ENCODE measurements at regions not wholly inside any gene's neighbourhood (a gene's known extent, or its start where the extent isn't known, plus 50 kb on each side); places are given as distances from the start of the nearest gene placed in this dataset.

DNA sequence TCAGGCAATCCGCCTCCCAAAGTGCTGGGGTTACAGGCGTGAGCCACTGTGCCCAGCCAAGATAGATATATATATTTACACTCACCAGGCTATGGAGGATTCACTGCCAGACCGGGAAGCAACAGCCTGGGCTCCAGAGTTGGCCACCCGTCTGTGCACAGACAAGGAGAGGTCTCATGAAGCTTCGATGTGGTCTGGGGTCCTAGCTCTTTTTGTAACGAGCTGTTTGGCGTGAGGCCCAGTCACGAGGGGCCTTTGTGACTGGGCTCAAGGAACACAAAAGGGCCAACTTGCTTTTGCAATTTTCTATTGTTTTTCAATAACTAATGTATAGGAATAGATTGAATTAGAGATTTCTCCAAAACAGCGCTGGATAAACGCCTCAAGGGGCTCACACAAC lies 77.6 kb upstream of the EIF5 start:
- DNase-seq: no peak
- Histone ChIP-seq H3K9me3 (ENCODE audit: control insufficient read depth in 1 of 2, low read length in 2 of 2) (no peaks in the 10 kb centered on the region), H3K36me3 (ENCODE audit: insufficient read depth, low read length) (no peaks in the 10 kb centered on the region), H3K4me3 (ENCODE audit: low read length in 2 of 2) (no peak overlapping the region), H3K27me3 (ENCODE audit: insufficient read depth, low read length) (no peaks in the 10 kb centered on the region), H3K27ac (ENCODE audit: low read depth, low read length) (no peak overlapping the region), H3K4me1 (ENCODE audit: insufficient read depth, low read length) (peaks cover 9% of the 10 kb centered on the region)
- Mint-ChIP-seq H3K36me3 (no peaks in the 10 kb centered on the region), H3K27me3 (peaks cover 13 to 18% of the 10 kb centered on the region in 2 donors), H3K4me1 (peaks cover 6 to 9% (median 8%) of the 10 kb centered on the region in 4 donors), H3K27ac (no peak overlapping the region), H3K4me3 (no peak overlapping the region), H3K9me3 (peaks cover 0 to 4% (median under 1%) of the 10 kb centered on the region in 8 donors)
- ChIA-PET POLR2A (ENCODE audit: partially characterized antibody) (no interaction called here), CTCF (ENCODE audit: partially characterized antibody) (no interaction called here)
- intact Hi-C loops (cut with micrococcal nuclease): no loop called here

DNA sequence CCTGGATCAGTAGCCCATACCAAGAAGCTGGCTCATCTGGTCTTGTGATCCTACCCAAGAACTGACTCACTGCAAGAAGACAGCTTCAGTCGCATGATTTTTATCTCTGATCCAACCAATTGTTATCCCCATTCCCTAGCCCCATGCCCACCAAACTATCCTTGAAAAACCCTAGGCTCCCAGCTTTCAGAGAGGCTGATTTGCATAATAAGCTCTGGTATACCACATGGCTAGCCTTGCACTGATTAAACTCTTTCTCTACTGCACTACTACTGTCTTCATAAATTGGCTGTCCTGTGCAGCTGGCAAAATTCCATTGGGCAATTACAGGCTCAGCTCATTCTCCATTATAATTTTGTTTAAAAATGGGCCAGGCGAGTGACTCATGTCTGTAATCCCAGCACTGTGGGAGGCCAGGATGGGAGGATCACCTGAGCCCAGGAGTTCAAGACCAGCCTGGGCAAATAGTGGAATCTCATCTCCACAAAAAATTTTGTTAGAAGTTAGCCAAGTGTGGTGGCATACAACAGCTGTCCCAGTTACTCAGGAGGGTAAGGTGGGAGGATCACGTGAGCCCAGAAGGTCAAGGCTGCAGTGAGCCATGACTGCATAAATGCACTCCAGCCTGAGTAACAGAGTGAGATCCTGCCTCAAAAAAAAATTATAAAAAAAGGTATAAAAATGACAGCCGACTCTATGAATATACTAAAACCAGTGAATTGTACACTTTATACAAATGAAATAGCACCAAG lies 76.7 kb upstream of the EIF5 start:
- Mint-ChIP-seq H3K4me3 (no peak overlapping the region), H3K27ac (no peak overlapping the region), H3K36me3 (no peaks in the 10 kb centered on the region), H3K4me1 (peaks cover 6 to 12% (median 8%) of the 10 kb centered on the region in 4 donors), H3K9me3 (no peaks in the 10 kb centered on the region), H3K27me3 (peaks cover 10 to 12% of the 10 kb centered on the region in 2 donors)
- Histone ChIP-seq H3K36me3 (ENCODE audit: insufficient read depth, low read length) (no peaks in the 10 kb centered on the region), H3K9me3 (ENCODE audit: control insufficient read depth in 1 of 2, low read length in 2 of 2) (no peaks in the 10 kb centered on the region), H3K4me1 (ENCODE audit: insufficient read depth, low read length) (peaks cover 9% of the 10 kb centered on the region), H3K27ac (ENCODE audit: low read depth, low read length) (no peak overlapping the region), H3K27me3 (ENCODE audit: insufficient read depth, low read length) (no peaks in the 10 kb centered on the region), H3K4me3 (ENCODE audit: low read length in 2 of 2) (no peak overlapping the region)
- DNase-seq: no peak
- ChIA-PET POLR2A (ENCODE audit: partially characterized antibody) (no interaction called here), CTCF (ENCODE audit: partially characterized antibody) (no interaction called here)
- intact Hi-C loops (cut with micrococcal nuclease): no loop called here

DNA sequence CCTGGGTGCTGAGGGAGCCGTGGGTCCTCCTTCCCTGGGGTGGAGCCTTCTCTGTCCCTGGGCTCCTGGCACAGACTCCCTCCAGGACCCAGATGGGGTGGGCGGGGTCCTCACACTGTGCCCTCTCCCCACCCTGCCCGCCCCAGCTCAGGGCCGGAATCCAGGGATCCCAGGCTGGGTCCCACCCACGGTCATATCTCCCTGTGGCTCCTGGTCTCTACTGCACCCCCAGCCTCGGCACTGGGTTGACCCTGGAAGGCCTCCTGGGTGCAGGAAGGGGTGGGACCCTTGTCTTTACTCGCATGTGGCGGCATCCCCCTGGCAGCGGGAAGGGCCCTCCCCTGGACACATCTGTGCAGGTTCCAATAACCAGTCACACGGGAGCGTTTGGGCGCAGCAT lies 75.8 kb upstream of the EIF5 start:
- no peak overlapping the region for H3K27ac ChIP-seq (ENCODE audit: low read depth, low read length)
- Mint-ChIP-seq H3K9me3 (no peaks in the 10 kb centered on the region), H3K27me3 (peaks cover 11 to 16% of the 10 kb centered on the region in 2 donors), H3K27ac (no peak overlapping the region), H3K4me1 (peaks cover 6 to 12% (median 8%) of the 10 kb centered on the region in 4 donors), H3K4me3 (no peak overlapping the region), H3K36me3 (no peaks in the 10 kb centered on the region)
- no peak for DNase-seq
- no peaks in the 10 kb centered on the region for H3K36me3 ChIP-seq (ENCODE audit: insufficient read depth, low read length)
- POLR2A ChIA-PET (ENCODE audit: partially characterized antibody): no interaction called here
- H3K4me3 ChIP-seq (ENCODE audit: low read length in 2 of 2): no peak overlapping the region
- H3K9me3 ChIP-seq (ENCODE audit: control insufficient read depth in 1 of 2, low read length in 2 of 2): no peaks in the 10 kb centered on the region
- CTCF ChIA-PET (ENCODE audit: partially characterized antibody): no interaction called here
- intact Hi-C loops (cut with micrococcal nuclease): no loop called here
- peaks cover 9% of the 10 kb centered on the region for H3K4me1 ChIP-seq (ENCODE audit: insufficient read depth, low read length)
- no peaks in the 10 kb centered on the region for H3K27me3 ChIP-seq (ENCODE audit: insufficient read depth, low read length)

DNA sequence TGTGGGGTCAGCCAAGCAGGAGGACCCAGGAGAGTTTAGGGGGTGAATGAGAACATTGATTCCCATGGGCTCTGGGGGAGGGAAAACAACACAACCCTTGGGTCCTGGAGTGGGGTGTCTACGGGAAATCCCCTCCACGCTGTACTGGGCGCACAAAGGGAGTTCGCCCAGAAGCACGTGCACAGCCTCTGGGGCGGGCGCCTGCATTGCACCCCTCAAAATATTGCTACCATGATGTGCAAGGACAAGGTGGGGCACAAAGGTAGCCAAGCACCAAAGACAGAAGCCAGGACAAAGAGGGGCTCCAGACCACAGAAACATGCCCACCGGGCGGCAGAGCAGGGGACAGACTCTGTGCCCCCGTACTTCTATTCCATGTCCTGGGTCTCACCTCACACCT lies 74.9 kb upstream of the EIF5 start:
- H3K27me3 ChIP-seq (ENCODE audit: insufficient read depth, low read length): no peaks in the 10 kb centered on the region
- intact Hi-C loops (cut with micrococcal nuclease): no loop called here
- H3K9me3 Mint-ChIP-seq: no peaks in the 10 kb centered on the region
- H3K4me3 Mint-ChIP-seq: no peak overlapping the region
- CTCF ChIA-PET (ENCODE audit: partially characterized antibody): no interaction called here
- no peak overlapping the region for H3K4me3 ChIP-seq (ENCODE audit: low read length in 2 of 2)
- H3K27me3 Mint-ChIP-seq: peaks cover 17 to 18% of the 10 kb centered on the region in 2 donors
- peaks cover 6 to 12% (median 8%) of the 10 kb centered on the region in 4 donors for H3K4me1 Mint-ChIP-seq
- no peak for DNase-seq
- no peak overlapping the region for H3K27ac Mint-ChIP-seq
- POLR2A ChIA-PET (ENCODE audit: partially characterized antibody): no interaction called here
- no peaks in the 10 kb centered on the region for H3K36me3 ChIP-seq (ENCODE audit: insufficient read depth, low read length)
- no peaks in the 10 kb centered on the region for H3K36me3 Mint-ChIP-seq
- peaks cover 9% of the 10 kb centered on the region for H3K4me1 ChIP-seq (ENCODE audit: insufficient read depth, low read length)
- H3K9me3 ChIP-seq (ENCODE audit: control insufficient read depth in 1 of 2, low read length in 2 of 2): no peaks in the 10 kb centered on the region
- H3K27ac ChIP-seq (ENCODE audit: low read depth, low read length): no peak overlapping the region

DNA sequence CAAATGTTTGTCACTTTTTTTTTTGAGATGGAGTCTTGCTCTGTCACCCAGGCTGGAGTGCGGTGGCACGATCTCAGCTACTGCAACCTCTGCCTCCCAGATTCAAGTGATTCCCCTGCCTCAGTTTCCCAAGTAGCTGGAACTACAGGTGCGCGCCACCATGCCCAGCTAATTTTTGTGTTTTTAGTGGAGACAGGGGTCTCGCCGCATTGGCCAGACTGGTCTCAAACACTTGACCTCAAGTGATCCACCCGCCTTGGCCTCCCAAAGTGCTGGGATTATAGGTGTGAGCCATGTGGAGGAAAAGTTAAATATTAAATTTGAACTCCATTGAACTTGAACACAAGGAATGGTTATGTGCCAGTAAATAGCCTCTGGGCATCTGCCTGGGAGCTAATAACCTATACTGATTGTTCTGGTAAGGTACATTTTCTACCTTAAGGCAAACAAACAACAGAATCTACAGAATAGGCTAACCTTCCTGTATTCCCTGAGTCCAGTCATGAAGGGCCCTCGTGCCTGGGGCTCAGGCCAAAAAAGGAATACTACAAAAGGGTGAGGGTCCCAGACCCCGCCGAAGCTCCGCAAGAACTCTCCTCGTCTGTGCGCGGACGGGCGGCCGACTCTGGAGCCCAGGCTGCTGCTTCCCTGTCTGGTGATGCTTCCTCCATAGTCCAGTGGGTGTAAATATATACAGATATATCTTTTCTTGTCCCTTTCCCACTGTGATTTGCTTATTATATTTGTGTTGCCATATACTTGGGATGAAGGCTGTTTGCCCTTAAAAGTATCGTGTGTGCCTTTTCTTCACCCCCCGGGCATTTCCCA lies 74.0 kb upstream of the EIF5 start:
- H3K9me3 Mint-ChIP-seq: no peaks in the 10 kb centered on the region
- Histone ChIP-seq H3K4me3 (ENCODE audit: low read length in 2 of 2) (peak overlapping the region; percentile 19 to 34), H3K4me1 (ENCODE audit: insufficient read depth, low read length) (peaks cover 9% of the 10 kb centered on the region), H3K27ac (ENCODE audit: low read depth, low read length) (no peak overlapping the region), H3K36me3 (ENCODE audit: insufficient read depth, low read length) (no peaks in the 10 kb centered on the region), H3K27me3 (ENCODE audit: insufficient read depth, low read length) (no peaks in the 10 kb centered on the region), H3K9me3 (ENCODE audit: control insufficient read depth in 1 of 2, low read length in 2 of 2) (no peaks in the 10 kb centered on the region)
- no peak for DNase-seq
- intact Hi-C loops (cut with micrococcal nuclease): no loop called here
- peaks cover 16 to 18% of the 10 kb centered on the region in 2 donors for H3K27me3 Mint-ChIP-seq
- peak overlapping the region; percentile 49 to 78 (median 76) for H3K4me3 Mint-ChIP-seq
- peaks cover 6 to 12% (median 8%) of the 10 kb centered on the region in 4 donors for H3K4me1 Mint-ChIP-seq
- POLR2A ChIA-PET (ENCODE audit: partially characterized antibody): no interaction called here
- H3K36me3 Mint-ChIP-seq: no peaks in the 10 kb centered on the region
- H3K27ac Mint-ChIP-seq: peak overlapping the region in 2 of 7 donors; percentile 12 to 25
- CTCF ChIA-PET (ENCODE audit: partially characterized antibody): no interaction called here

DNA sequence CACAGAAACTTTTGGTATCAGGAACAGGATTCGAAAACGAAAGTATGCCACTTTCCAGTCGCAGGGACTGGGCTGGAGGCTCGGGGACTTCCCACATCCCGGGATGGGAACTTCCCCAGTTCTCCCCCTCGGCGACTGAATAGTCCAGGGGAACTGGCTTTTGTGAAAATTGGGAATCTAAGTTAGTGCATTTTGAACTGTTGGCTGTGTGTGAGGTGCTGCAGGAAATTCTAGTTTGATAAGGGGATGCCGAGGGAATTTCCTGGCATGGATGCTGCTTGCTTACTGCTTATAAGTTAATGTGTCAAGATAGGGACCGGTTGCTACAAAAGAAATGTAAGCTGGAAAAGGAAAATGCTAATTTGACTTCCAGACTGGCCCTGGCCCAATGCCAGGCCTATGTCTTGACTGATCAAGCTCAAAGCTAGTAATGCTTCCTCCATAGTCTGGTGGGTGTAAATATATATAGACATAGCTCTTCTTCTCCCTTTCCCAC lies 73.4 kb upstream of the EIF5 start:
- Mint-ChIP-seq H3K4me3 (peak overlapping the region; percentile 49 to 78 (median 76)), H3K36me3 (no peaks in the 10 kb centered on the region), H3K4me1 (peaks cover 6 to 12% (median 8%) of the 10 kb centered on the region in 4 donors), H3K27me3 (peaks cover 16 to 18% of the 10 kb centered on the region in 2 donors), H3K27ac (peak overlapping the region in 3 of 7 donors; percentile 12 to 25 (median 24)), H3K9me3 (peaks cover 0 to 1% (median 0%) of the 10 kb centered on the region in 8 donors)
- no peak for DNase-seq
- ChIA-PET POLR2A (ENCODE audit: partially characterized antibody) (no interaction called here), CTCF (ENCODE audit: partially characterized antibody) (no interaction called here)
- Histone ChIP-seq H3K27ac (ENCODE audit: low read depth, low read length) (no peak overlapping the region), H3K4me3 (ENCODE audit: low read length in 2 of 2) (peak overlapping the region; percentile 19 to 34), H3K4me1 (ENCODE audit: insufficient read depth, low read length) (peaks cover 9% of the 10 kb centered on the region), H3K36me3 (ENCODE audit: insufficient read depth, low read length) (no peaks in the 10 kb centered on the region), H3K27me3 (ENCODE audit: insufficient read depth, low read length) (no peaks in the 10 kb centered on the region), H3K9me3 (ENCODE audit: control insufficient read depth in 1 of 2, low read length in 2 of 2) (no peaks in the 10 kb centered on the region)
- intact Hi-C loops (cut with micrococcal nuclease): no loop called here

DNA sequence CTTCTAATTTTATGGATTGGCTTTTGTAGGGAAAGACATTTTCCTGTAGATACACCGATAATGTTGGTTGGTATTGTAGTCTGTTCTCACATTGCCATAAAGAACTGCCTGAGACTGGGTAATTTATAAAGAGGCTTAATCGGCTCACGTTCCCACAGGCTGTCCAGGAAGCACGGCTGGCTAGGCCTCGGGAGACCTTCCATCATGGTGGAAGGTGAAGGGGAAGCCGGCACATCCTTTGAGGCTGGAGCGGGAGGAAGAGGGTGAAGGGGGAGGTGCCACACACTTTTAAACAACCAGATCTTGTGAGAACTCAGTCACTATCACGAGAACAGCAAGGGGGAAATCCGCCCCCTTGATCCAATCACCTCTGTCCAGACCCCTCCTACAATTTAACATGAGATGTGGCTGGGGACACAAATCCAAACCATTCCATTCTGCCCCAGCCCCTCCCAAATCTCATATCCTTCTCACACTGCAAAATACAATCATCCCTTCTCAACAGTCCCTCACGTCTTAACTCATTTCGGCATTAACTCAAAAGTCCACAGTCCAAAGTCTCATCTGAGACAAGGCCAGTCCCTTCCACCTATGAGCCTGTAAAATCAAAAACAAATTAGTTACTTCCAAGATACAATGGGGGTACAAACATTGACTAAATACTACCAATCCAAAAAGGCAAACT lies 66.7 kb upstream of the EIF5 start:
- no peak for DNase-seq
- intact Hi-C loops (cut with micrococcal nuclease): no loop called here
- peaks cover 30 to 51% of the 10 kb centered on the region in 2 donors for H3K27me3 Mint-ChIP-seq
- H3K27ac ChIP-seq (ENCODE audit: low read depth, low read length): no peak overlapping the region
- H3K27me3 ChIP-seq (ENCODE audit: insufficient read depth, low read length): no peaks in the 10 kb centered on the region
- no peak overlapping the region for H3K4me3 Mint-ChIP-seq
- H3K36me3 Mint-ChIP-seq: no peaks in the 10 kb centered on the region
- no peaks in the 10 kb centered on the region for H3K36me3 ChIP-seq (ENCODE audit: insufficient read depth, low read length)
- peaks cover 0 to under 1% (median 0%) of the 10 kb centered on the region in 4 donors for H3K4me1 Mint-ChIP-seq
- H3K9me3 ChIP-seq (ENCODE audit: control insufficient read depth in 1 of 2, low read length in 2 of 2): no peaks in the 10 kb centered on the region
- H3K27ac Mint-ChIP-seq: no peak overlapping the region
- ChIA-PET CTCF (ENCODE audit: partially characterized antibody) (no interaction called here), POLR2A (ENCODE audit: partially characterized antibody) (no interaction called here)
- no peak overlapping the region for H3K4me3 ChIP-seq (ENCODE audit: low read length in 2 of 2)
- H3K4me1 ChIP-seq (ENCODE audit: insufficient read depth, low read length): no peaks in the 10 kb centered on the region
- H3K9me3 Mint-ChIP-seq: peaks cover 0 to 4% (median 0%) of the 10 kb centered on the region in 8 donors

Measured in CD4-positive, alpha-beta memory T cell (primary cell).